GM19328 (cell line): ENCODE measurements at regions not wholly inside any gene's neighbourhood (a gene's known extent, or its start where the extent isn't known, plus 50 kb on each side); places are given as distances from the start of the nearest gene placed in this dataset.
"Not testable (repeated sequence)": the region's sequence is repeated elsewhere in the genome, so short reads cannot be mapped to it uniquely, and the experiment has no call there.

ENCODE experiments used
- ATAC-seq: cut with Tn5 transposase; IDR thresholded peaks from one replicate; pipeline ENCODE4 v1.9.1; 2021; ENCODE audit warnings: mild to moderate bottlenecking, moderate library complexity; ENCODE audit not compliant: unreplicated experiment

DNA sequence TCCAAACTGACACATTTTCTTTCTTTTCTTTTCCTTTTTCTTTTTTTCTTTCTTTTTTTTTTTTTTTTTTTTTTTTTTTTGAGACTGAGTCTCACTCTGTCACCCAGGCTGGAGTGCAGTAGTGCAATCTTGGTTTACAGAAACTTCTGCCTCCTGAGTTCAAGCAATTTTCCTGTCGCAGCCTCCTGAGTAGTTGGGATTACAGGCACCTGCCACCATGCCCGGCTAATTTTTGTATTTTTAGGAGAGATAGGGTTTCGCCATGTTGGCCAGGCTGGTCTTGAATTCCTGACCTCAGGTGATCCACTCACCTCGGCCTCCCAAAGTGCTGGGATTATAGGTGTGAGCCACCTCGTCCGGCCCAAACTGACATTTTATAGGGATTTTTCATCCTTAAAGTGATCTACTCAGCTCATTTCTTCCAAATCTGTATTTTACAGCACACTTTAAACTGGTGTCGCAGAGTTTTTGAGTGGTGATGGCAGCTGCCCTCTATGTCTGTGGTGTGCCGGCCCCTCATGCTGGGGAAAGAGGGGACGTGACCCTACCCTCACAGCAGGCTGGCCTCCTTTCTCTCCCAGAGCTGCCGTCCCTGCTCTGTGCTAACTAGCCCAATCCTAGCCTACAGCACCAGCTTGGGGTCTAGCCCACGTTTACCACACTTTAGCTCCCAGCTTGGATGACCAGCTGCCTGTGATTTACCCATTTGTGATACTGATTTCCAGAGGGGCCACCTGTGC is 211.9 kb upstream of the HAAO start:
- not testable (repeated sequence) for ATAC-seq

DNA sequence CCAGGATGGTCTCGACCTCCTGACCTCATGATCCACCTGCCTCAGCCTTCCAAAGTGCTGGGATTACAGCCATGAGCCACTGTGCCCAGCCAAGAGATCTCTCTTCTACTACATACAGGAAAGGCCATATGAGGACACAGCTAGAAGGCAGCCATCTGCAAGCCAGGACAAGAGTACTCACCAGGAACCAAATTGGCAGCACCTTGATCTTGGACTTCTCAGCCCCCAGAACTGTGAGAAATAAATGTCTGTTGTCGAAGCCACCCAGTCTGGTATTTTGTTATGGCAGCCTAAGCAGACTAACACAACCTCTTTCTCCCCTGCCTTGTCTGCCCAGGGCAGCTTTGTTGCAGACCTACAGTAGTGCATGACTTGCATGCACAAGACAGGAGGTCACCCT is 211.3 kb upstream of the HAAO start:
- ATAC-seq: no peak

DNA sequence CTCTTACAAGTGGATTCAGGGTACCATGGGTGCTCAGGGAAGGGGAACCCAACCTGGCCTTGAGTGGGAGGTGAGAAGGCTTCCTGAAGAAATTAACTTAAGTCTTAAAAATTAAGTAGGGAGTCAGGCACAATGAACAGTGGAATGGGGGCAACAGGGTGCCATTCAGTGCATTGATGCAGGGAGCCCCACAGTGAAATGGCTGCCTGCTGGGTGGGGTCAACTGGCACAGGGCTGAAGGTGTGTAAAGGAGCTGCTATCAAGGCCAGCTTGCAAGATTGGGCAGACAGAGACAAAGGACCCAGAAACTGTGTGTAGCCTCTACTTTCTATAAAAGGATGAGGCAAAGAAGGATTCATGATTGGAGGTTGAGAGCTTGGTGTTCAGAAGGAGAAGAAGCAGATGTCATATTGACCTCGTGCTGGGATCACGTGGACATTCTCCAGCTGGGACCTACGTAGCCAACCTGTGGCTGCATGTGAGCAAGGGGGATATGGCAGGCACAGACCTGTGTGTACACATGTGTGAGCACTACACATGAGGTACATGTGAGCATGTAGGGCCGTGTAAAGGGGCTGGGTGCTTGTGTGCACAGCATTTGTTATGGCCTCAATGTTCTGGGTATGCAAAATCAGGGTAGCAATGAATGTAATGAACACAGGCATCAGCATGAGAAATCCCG is 209.5 kb upstream of the HAAO start:
- ATAC-seq: no peak

DNA sequence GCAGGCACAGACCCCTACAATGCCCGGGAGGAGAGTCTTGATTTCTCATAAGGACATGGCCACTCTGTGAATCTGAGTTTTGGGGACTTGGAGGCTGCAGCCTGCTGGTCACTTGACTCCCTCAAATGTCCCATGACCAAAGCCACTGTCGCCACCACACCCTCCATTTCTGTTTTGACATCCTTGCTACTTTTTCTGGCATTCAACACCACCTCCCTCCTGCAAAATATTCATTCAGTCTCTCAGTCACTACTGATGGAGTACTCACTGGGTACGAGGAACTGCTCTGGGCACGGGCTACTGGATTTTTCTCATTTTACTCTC is 208.6 kb upstream of the HAAO start:
- ATAC-seq: no peak

DNA sequence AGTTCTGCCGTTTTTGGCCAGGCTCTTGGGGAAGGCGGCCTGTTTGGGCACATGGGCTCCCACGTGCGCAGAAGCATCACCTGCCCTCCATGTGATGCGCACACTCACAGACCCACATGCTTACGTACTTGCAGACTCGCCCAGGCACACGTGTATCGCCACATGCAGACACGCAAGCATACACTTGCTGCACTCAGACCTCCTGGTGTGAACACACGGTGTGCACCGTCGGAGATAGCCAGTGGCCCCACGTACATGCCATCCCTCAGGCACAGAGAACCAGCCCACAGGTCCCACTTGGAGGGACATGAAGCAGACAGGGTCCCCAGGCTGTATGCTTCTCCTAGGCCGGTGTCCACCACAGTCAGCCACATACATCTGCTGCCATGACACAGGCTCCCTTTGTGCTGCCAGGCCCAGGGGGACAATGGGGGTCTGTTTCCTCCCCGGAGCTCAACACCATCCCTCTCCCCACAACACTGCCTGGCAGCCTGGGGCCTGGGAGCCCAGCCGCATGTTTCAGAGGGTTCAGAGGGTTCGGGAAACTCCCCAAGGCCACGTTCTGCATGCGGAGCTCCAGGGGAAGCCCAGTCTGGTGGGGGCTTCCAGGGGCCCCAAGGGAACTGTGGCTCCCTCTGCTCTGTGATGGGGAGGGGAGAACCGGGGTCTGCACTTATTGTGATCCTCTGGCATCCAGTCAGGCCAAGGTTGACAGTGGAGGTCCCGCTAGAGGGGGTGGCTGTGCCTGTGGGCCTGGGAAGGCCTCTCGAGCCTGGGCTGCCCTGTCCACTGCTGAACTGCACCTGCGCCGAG is 208.1 kb upstream of the HAAO start:
- no peak for ATAC-seq

DNA sequence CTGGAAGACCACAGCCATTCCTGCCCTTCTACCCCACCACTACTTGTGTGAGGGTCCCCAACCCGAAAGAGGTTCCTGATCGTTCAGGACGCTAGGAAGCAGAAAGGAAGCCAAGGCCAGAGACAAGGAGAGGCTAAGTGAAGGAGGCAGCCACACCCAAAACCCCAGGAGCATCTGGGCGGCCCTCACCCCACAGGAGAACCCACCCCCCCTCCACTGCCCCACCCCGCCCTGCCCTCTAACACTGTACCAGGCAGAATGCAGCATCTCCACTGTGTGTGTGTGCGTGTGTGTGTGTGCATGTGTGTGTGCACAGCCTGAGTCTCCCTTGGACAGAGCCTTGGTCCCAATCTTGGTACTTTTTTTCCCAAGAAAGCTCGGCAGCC is 207.5 kb upstream of the HAAO start:
- ATAC-seq: no peak

DNA sequence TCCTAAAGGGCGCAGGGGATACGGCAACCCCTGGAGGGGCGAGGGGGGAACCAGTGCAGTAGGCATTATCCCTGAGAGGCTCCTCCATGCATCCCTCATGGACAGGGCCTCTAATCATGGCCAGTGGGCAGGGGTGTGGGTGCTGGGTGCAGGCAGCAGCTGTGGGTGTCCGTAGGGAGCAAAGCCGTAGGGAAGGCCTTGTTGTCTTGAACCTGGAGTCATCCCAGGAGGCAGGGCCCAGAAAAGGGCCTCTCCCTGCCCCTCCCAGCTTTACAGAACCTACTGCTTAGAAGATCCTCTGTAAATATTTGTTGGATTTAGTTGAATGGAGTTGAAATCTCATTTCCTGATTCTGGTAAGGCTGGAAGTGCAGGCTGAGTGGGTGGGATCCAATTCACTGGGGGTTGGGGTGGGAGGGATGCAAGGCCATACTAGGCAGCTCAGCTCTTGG is 207.0 kb upstream of the HAAO start:
- ATAC-seq: no peak

DNA sequence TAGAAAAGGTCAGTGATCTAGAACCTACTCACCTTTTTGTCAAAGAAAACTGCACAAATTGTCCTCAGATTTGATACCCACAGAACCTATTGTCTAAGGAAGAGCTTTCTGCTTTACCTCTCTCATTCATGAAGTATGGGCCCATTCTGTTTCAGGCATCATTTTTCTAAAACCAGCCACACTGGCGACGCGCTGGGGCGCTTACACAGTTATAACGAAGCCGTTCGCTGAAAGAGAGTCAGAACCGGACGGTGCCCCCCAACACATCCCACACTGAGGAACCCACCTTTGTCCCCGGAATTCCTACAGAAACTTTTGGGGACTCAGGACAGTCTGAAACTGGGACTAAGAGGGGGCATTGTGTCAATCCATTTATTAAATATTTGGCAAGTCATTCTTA is 206.3 kb upstream of the HAAO start:
- no peak for ATAC-seq

- ATAC-seq: no peak
Observed at GRCh38 chr2:42996528-42996927, 204.1 kb upstream of the HAAO start.

DNA sequence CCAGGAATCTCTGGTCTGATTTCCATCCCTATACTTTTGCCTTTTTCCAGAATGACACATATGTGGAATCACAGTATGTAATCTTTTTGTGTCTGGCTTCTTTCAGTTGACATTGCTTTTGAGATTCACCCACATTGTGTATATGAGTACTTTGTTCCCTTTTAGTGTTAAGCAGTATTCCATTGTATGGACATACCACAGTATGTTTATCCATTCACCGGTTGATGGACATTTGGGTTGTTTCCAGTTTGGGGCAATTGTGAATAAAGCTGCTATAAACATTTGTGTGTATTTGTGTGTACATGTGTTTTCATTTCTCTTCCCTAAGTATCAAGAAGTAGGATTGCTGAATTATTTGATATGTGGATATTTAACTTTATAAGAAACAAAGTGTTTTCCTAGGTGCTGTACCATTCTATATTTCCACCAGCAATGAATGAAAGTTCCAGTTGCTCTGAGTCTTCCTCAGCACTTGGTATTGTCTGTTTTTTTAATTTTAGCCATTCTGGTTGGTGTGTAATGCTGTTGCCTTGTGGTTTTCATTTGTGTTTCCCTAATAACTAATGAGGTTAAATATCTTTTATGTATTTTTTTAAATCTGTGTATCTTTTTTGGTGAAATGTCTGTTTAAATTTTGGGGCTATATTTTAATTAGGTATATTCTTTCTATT is 203.5 kb upstream of the HAAO start:
- ATAC-seq: no peak

DNA sequence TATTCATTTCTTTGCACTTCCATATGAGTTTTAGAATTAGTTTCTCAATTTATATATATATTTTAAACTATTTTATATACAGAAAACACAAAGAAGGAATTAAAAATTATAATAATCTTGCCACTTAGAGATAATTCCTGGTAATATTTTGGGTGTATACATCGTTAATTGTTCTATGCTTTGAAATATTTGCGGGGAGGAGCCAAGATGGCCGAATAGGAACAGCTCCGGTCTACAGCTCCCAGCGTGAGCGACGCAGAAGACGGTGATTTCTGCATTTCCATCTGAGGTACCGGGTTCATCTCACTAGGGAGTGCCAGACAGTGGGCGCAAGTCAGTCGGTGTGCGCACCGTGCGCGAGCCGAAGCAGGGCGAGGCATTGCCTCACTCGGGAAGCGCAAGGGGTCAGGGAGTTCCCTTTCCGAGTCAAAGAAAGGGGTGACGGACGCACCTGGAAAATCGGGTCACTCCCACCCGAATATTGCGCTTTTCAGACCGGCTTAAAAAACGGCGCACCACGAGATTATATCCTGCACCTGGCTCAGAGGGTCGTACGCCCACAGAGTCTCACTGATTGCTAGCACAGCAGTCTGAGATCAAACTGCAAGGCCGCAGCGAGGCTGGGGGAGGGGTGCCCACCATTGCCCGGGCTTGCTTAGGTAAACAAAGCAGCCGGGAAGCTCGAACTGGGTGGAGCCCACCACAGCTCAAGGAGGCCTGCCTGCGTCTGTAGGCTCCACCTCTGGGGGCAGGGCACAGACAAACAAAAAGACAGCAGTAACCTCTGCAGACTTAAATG is 197.1 kb upstream of the HAAO start:
- not testable (repeated sequence) for ATAC-seq

DNA sequence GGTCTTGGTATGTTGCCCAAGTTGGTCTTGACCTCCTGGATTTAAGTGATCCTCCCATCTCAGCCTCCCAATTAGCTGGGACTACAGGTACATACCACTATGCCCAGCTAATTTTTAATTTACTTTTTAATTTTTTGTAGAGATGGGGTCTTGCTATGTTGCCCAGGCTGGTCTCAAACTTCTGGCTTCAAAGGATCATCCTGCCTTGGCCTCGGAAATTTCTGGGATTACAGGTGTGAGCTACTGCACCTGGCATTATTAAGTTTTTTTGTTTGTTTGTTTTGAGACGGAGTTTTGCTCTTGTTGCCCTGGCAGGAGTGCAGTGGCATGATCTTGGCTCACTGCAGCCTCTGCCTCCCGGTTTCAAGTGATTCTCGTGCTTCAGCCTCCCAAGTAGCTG is 195.7 kb upstream of the HAAO start:
- ATAC-seq: not testable (repeated sequence)

- no peak for ATAC-seq
Observed at GRCh38 chr2:42987112-42987922, 194.9 kb upstream of the HAAO start.

DNA sequence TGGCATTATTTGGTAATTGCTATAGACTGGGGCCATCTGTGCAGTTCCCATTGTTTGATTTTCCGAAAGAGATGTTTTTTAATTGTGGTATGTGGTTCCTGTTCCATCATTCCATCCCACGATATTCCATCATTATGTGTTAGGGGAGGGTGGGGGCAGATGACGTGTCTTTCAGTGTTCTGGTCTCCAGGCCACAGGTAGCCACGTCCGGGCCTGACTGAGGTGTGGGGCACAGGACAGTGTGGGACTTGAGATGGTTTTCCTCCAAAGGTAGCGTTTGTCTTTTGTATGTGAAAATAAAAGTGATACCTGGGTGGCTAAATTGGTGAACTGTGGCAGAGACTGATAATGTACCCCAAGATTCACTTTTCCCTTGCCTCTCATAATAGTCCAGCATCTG is 192.2 kb upstream of the HAAO start:
- ATAC-seq: no peak

- no peak for ATAC-seq
Observed at GRCh38 chr2:42984081-42984480, 191.7 kb upstream of the HAAO start.

GRCh38 chr2:42980764-42981416 is 188.5 kb upstream of the HAAO start:
- no peak for ATAC-seq

DNA sequence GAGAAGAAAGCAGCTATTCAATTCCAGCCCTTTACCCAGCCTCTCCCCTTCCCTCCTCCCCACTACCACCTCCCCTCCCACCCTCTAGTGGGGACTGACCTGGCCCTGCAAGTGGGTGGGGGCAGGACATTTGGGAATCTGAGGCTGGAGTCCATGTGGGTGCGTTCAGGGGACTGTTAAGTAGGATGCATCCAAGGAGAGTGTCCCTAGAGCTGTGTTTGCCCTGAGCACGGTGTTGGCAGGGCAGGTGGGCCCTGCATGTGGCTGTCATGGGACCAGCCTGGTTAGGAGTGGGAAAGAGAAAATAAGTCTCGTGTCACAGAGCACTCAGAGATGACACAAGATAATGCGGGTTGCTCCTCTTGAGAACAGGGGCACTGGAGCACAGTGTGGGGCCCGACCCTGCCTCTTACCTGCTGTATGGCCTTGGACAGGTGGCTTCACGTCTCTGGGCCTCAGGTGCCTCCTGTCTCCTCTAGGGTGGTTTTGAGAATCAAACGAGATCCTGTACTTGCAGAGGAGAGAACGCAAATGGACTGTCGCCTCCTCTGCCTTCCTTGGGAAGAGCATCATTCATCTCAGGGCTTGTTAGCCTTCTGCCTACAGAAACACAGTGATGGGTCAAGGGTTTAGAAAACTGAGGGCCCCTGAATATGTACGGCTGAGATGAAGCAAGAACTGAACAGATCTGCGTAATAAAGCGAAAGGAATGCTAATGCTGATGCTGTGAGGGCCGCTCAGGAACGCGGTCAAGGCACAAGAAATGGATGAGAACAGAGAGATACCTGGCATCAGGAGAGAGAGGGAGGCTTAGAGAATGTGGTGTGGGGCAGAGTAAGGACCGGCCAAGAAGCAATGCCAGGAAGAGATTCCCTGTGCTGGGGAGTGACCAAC is 187.7 kb upstream of the HAAO start:
- no peak for ATAC-seq

GRCh38 chr2:42979416-42979869 is 187.1 kb upstream of the HAAO start:
- ATAC-seq: no peak
